Esophagus muscularis mucosa (tissue), 4 donors: ENCODE measurements at regions not wholly inside any gene's neighbourhood (a gene's known extent, or its start where the extent isn't known, plus 50 kb on each side); places are given as distances from the start of the nearest gene placed in this dataset.

Source experiments
- DNase-seq: peaks from one replicate; pipeline ENCODE4 v3.0.0-alpha.2; 2017; ENCODE audit errors: extremely low spot score
- H3K27ac ChIP-seq, 4 donors: fragments of 200-600 bp; sonication (generic); replicated peaks in 1 of 4; 1 replicate in 3 of 4; 2 replicates in 1 of 4; pipeline ENCODE4 v1.5.1; 2016 to 2019; ENCODE audit warnings: mild to moderate bottlenecking in 1 of 4
- H3K27me3 ChIP-seq, 4 donors: fragments of 200-600 bp; sonication (generic); one replicate each; pipeline versions ENCODE4 v1.5.1 to v1.6.0; 2016 to 2019
- H3K36me3 ChIP-seq, 4 donors: fragments of 200-600 bp; sonication (generic); one replicate each; pipeline ENCODE4 v1.5.1; 2016 to 2019
- H3K4me1 ChIP-seq, 4 donors: fragments of 200-600 bp; sonication (generic); one replicate each; pipeline ENCODE4 v1.5.1; 2016 to 2019
- H3K4me3 ChIP-seq, 4 donors: fragments of 200-600 bp; sonication (generic); 1 replicate in 2 of 4; 2 replicates in 2 of 4; pipeline ENCODE4 v1.5.1; 2016 to 2019; ENCODE audit warnings: mild to moderate bottlenecking in 4 of 4, moderate library complexity in 1 of 4
- H3K9me3 ChIP-seq, 4 donors: fragments of 200-600 bp; sonication (generic); 1 replicate in 3 of 4; 2 replicates in 1 of 4; pipeline ENCODE4 v1.5.1; 2016 to 2019
- CTCF ChIP-seq, 3 experiments: fragments of 200-600 bp in 2 of 3; fragments of 450-650 bp in 1 of 3; sonication (generic) in 2 of 3; IDR thresholded peaks; one replicate each; pipeline ENCODE4 v1.5.1; 2017 to 2019; ENCODE audit warnings: antibody characterized with exemption in 3 of 3, mild to moderate bottlenecking in 2 of 3, moderate library complexity in 1 of 3
- EP300 ChIP-seq: sonication (generic); formaldehyde crosslinking; IDR thresholded peaks from one replicate; pipeline ENCODE4 v1.6.1; 2017; ENCODE audit warnings: antibody characterized with exemption
- POLR2A ChIP-seq: fragments of 450-650 bp; IDR thresholded peaks from one replicate; pipeline ENCODE4 v1.6.1; 2017; ENCODE audit warnings: antibody characterized with exemption, moderate library complexity, mild to moderate bottlenecking, low read depth
- POLR2AphosphoS5 ChIP-seq, 2 donors: sonication (generic); formaldehyde crosslinking; IDR thresholded peaks; one replicate each; pipeline ENCODE4 v1.6.1; 2017; ENCODE audit warnings: antibody characterized with exemption in 2 of 2
- WGBS: methylation state at CpG from one replicate; pipeline ENCODE4 v1.1.5; 2018; 5-methylcytosine and 5-hydroxymethylcytosine counted together
- intact Hi-C: fragments of 100-400 bp; cut with DNase I; formaldehyde crosslinking; loops from one replicate; pipeline ENCODE4 v1.15.1; 2023

DNA sequence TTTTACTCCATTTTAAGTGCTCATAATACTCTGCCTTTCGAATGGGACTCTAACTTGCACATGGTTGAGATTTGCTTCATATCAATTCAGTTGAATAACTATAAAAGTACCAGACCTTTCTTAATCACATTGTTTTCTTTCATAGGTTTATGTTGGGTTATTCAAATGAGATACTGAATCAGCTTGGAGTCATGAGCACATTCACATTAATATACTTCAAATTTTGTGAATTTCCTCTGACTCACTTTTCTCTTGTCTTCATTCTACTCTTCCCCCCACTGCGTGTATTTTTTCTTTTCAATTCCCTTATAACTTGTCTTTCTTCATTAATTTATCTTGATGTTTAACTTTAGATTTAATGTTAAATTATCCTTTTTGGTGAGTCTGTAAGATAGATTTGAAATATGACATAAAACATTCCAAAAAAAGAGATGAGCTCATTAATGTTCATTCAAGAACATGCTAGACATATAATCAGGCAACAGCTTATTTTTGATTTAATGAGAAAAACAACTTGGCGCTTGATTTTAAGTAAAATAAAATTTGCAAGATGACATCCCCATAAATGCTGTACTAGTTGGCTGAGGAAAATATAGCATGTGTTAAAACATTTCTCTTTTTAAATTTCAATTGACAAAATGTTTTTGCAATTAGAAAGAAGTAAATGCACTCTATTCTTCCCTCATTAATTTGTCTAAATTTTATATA is 736.0 kb downstream of the CD109 start:
- TF ChIP-seq POLR2AphosphoS5 (IDR thresholded peaks at IDR 0.05) (no peak), POLR2A (no peak), CTCF (IDR thresholded peaks at IDR 0.05) (no peak), EP300 (no peak)

GRCh38 chr6:74420221-74420620 is 724.2 kb downstream of the CD109 start:
- no peak for DNase-seq
- no peaks in the 10 kb centered on the region for H3K4me1 ChIP-seq
- no peaks in the 10 kb centered on the region for H3K36me3 ChIP-seq
- H3K4me3 ChIP-seq, result no peak overlapping the region
- peaks cover 0 to 6% (median 0%) of the 10 kb centered on the region in 4 donors for H3K9me3 ChIP-seq
- H3K27me3 ChIP-seq, result no peaks in the 10 kb centered on the region
- no peak for TF ChIP-seq POLR2A
- no peak for TF ChIP-seq POLR2AphosphoS5 (IDR thresholded peaks at IDR 0.05)
- TF ChIP-seq CTCF (IDR thresholded peaks at IDR 0.05), result no peak
- no peak for TF ChIP-seq EP300
- H3K27ac ChIP-seq, result no peak overlapping the region
- WGBS, result 100% methylated on average over 1 of the region's 1 CpG
- intact Hi-C loops, result no loop called here

More for the DNA sequence above, 736.0 kb downstream of the CD109 start:
- intact Hi-C loops, result no loop called here
- DNase-seq, result no peak
- Histone ChIP-seq H3K36me3 (no peaks in the 10 kb centered on the region), H3K27me3 (no peaks in the 10 kb centered on the region), H3K4me1 (peaks cover 0 to 38% (median 28%) of the 10 kb centered on the region in 4 donors), H3K27ac (no peak overlapping the region), H3K9me3 (no peaks in the 10 kb centered on the region), H3K4me3 (no peak overlapping the region)
- 83% methylated on average over 3 of the region's 3 CpGs for WGBS

GRCh38 chr6:74415056-74415455 is 719.1 kb downstream of the CD109 start:
- Histone ChIP-seq H3K9me3 (no peaks in the 10 kb centered on the region), H3K36me3 (no peaks in the 10 kb centered on the region), H3K27ac (no peak overlapping the region), H3K4me1 (no peaks in the 10 kb centered on the region), H3K4me3 (no peak overlapping the region), H3K27me3 (no peaks in the 10 kb centered on the region)
- no peak for DNase-seq
- no peak for TF ChIP-seq POLR2AphosphoS5 (IDR thresholded peaks at IDR 0.05)
- TF ChIP-seq EP300, result no peak
- no peak for TF ChIP-seq CTCF (IDR thresholded peaks at IDR 0.05)
- no peak for TF ChIP-seq POLR2A
- intact Hi-C loops, result loop anchor here (10.0 kb wide), 1 partner anchor 670 kb away; no protein-coding TSS in a partner anchor

- DNase-seq, result no peak
- intact Hi-C loops, result loop anchor here (10.0 kb wide), 1 partner anchor 674 kb away; no protein-coding TSS in a partner anchor
- 89% methylated on average over 1 of the region's 1 CpG for WGBS
Observed at GRCh38 chr6:74410630-74411029, 714.6 kb downstream of the CD109 start.

More at GRCh38 chr6:74410630-74411029, 714.6 kb downstream of the CD109 start:
- Histone ChIP-seq H3K27ac (no peak overlapping the region), H3K27me3 (no peaks in the 10 kb centered on the region), H3K9me3 (no peaks in the 10 kb centered on the region), H3K36me3 (no peaks in the 10 kb centered on the region), H3K4me3 (no peak overlapping the region), H3K4me1 (peaks cover 0 to 6% (median 0%) of the 10 kb centered on the region in 4 donors)
- TF ChIP-seq POLR2A (no peak), CTCF (IDR thresholded peaks at IDR 0.05) (no peak), POLR2AphosphoS5 (IDR thresholded peaks at IDR 0.05) (no peak), EP300 (no peak)
